Activated CD4-positive, alpha-beta T cell treated with anti-CD3 and anti-CD28 coated beads for 36 hours (primary cell): ENCODE measurements at regions not wholly inside any gene's neighbourhood (a gene's known extent, or its start where the extent isn't known, plus 50 kb on each side); places are given as distances from the start of the nearest gene placed in this dataset.

Experiments used
- ATAC-seq: fragments of 200-7000 bp; cut with Tn5 transposase; one replicate; pipeline ENCODE4 v1.10.0; 2021; ENCODE audit warnings: mild to moderate bottlenecking, moderate library complexity
- CTCF ChIA-PET: fragments of 350-600 bp; sonication (Branson Sonifier 250); formaldehyde crosslinking; loops from one replicate; lab custom pipeline; 2021; ENCODE audit warnings: antibody characterized with exemption; lab: Charles Lee
- POLR2A ChIA-PET: fragments of 350-600 bp; sonication (Branson Sonifier 250); formaldehyde crosslinking; loops from one replicate; lab custom pipeline; 2021; ENCODE audit warnings: antibody characterized with exemption, inconsistent platforms; lab: Charles Lee
- DNase-seq: peaks from one replicate; pipeline ENCODE4 v3.0.0-alpha.2; 2020
- H3K27ac Mint-ChIP-seq: one replicate; pipeline ENCODE4 v1.8.0; 2021; ENCODE audit warnings: mixed read lengths
- H3K27me3 Mint-ChIP-seq: one replicate; pipeline ENCODE4 v1.8.0; 2021; ENCODE audit warnings: mixed read lengths
- H3K36me3 Mint-ChIP-seq: one replicate; pipeline ENCODE4 v1.8.0; 2021; ENCODE audit warnings: low read depth, mixed read lengths
- H3K4me1 Mint-ChIP-seq: one replicate; pipeline ENCODE4 v1.8.0; 2021; ENCODE audit warnings: mixed read lengths
- H3K4me3 Mint-ChIP-seq: one replicate; pipeline ENCODE4 v1.8.0; 2021; ENCODE audit warnings: mild to moderate bottlenecking, moderate library complexity, mixed read lengths
- H3K9me3 Mint-ChIP-seq: one replicate; pipeline ENCODE4 v1.8.0; 2021; ENCODE audit warnings: low read depth, mixed read lengths
- intact Hi-C, 2 experiments: fragments of 100-400 bp; cut with DNase I in 1 of 2; cut with micrococcal nuclease in 1 of 2; formaldehyde crosslinking; loops; one replicate each; pipeline versions ENCODE4 v1.14.2 to v1.15.1; 2022 to 2024; cut with DNase I, micrococcal nuclease

DNA sequence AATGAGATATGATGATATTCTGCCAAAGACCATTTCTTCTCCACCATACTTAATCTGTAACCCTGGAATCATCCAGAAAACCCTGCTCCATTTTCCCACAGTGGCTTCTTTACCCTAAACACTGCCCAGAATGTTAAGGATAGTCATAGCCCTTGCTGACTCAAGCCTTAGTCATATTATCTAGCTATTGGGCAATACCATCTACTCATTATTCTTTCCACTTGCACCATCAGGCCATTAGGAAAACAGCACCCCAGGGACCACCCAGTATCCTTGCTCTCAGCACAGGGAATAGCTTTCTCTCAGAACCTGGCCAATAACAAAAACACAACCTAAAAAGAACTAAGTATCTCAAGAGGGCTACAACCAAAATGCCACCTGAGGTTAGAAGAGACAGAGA is 445.7 kb upstream of the SLC14A2 start:
- no peak overlapping the region for H3K27ac Mint-ChIP-seq
- intact Hi-C loops = no loop called here
- no peaks in the 10 kb centered on the region for H3K9me3 Mint-ChIP-seq
- POLR2A ChIA-PET = no interaction called here
- CTCF ChIA-PET = interaction anchor here (0.6 kb wide), 1 partner anchor 26 kb away, joined by 3 read pairs; no protein-coding TSS in a partner anchor
- ATAC-seq = no peak
- DNase-seq = no peak
- no peaks in the 10 kb centered on the region for H3K36me3 Mint-ChIP-seq
- peaks cover 2% of the 10 kb centered on the region for H3K27me3 Mint-ChIP-seq
- no peaks in the 10 kb centered on the region for H3K4me1 Mint-ChIP-seq
- H3K4me3 Mint-ChIP-seq = no peak overlapping the region

DNA sequence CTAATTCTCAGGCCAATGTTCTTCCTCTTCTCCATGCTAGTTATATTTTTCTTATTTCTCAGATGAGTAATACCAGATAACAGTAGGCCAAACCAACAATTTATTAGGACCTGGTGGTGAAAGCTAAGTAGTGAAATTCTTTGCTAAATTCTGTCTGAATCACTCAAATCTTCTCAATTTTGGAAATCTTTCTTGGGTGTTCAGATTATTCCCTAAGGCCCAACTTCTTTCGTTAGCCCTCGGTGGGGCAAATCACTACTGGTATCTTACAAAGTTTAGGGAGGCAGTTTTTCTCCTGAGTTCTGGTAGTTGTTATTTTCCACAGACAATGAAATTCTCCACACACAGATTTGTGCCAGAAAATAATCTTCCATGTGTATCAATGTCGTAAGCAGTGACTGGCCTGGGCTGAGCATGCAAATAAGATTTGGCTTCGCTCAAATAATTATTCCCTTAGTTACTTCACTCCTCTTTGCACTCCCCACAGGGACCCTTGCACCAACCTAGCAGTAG is 443.5 kb upstream of the SLC14A2 start:
- H3K27ac Mint-ChIP-seq = no peak overlapping the region
- CTCF ChIA-PET = no interaction called here

DNA sequence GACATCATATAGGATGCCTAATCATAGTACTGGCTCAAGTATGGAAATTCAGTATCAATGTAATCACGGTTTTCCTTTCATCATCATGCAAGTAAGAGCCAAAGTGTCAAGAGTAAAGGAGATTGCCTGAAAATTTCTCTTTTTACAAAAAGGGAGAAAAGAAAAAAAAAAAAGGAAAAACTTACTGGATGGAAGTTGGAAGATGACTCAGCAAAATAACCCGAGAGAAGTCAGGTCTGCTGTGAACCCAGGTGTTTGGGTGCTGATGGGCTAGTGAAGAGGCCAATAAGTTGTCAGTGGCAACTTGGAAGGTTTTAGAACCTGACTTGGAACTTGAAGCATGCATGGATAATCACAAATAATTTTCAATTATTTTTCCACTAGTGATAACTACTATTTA is 441.9 kb upstream of the SLC14A2 start:
- H3K4me1 Mint-ChIP-seq = no peaks in the 10 kb centered on the region
- no peak overlapping the region for H3K4me3 Mint-ChIP-seq
- ATAC-seq = no peak
- H3K36me3 Mint-ChIP-seq = no peaks in the 10 kb centered on the region
- no peaks in the 10 kb centered on the region for H3K9me3 Mint-ChIP-seq
- intact Hi-C loops = no loop called here
- ChIA-PET CTCF (no interaction called here), POLR2A (no interaction called here)
- no peak overlapping the region for H3K27ac Mint-ChIP-seq
- DNase-seq = no peak
- peaks cover 9% of the 10 kb centered on the region for H3K27me3 Mint-ChIP-seq

More for the DNA sequence above, 443.5 kb upstream of the SLC14A2 start:
- POLR2A ChIA-PET = no interaction called here
- DNase-seq (no peak), ATAC-seq (no peak)
- no peak overlapping the region for H3K4me3 Mint-ChIP-seq
- H3K9me3 Mint-ChIP-seq = no peaks in the 10 kb centered on the region
- peaks cover 5% of the 10 kb centered on the region for H3K27me3 Mint-ChIP-seq
- intact Hi-C loops = no loop called here
- H3K36me3 Mint-ChIP-seq = no peaks in the 10 kb centered on the region
- H3K4me1 Mint-ChIP-seq = no peaks in the 10 kb centered on the region

DNA sequence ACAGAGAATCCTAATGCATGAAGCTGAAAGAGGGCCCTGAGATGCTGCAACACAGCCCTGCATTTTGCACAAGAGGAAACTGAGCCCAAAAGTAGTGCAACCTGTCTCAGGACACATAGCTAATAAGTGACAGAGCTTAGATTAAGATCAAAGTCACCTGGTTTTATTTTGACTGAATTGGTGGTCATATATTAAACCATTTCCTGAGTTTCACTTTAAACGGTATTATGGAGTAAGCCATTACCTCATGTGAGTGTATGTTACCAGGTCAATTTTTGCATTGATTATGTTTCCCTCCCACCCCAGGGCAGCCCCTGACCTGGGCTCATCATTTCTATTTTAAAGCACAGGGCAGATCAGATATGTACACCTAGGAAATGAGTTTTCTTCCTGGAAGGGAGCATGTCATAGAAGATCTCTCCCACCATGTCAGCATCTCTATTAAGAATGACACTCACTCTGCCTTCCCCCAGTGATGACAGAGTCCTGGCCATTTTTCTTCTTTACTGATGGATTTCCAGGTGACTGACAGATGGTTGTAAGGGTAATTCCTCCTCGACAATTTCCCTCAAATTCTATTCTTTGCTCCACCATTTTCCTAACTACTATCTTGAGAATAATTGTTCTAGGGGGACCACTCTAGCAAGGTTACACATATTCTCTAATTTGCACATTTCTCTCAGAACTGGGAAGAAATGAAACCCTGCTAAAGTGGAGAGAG is 441.3 kb upstream of the SLC14A2 start:
- Mint-ChIP-seq H3K9me3 (no peaks in the 10 kb centered on the region), H3K4me3 (no peak overlapping the region), H3K4me1 (no peaks in the 10 kb centered on the region), H3K27ac (no peak overlapping the region), H3K36me3 (no peaks in the 10 kb centered on the region), H3K27me3 (peaks cover 9% of the 10 kb centered on the region)
- no peak for ATAC-seq
- ChIA-PET POLR2A (no interaction called here), CTCF (no interaction called here)
- no peak for DNase-seq
- intact Hi-C loops = no loop called here

DNA sequence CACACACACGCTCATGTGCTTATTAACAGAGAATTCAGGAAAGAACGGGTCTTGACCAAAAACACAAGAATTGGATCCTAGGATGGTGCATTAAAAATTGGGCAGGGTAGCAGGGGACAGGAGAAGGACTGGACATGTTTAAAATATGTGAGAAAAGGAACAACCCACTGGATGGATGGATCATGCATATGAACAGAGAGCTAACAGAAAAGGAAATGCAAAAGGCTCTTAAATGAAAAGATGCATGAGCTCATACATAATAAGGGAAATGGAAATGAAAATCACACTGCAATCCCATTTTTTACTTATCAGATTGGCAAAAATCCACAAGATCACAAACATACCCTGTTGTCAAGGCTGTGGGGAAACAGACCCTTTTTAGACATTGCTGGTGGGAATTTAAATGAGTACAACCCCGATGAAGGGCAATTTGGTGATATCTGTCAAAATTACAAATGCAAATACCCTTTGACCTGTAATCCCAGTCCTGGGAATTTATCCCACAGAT is 440.6 kb upstream of the SLC14A2 start:
- CTCF ChIA-PET = no interaction called here
- no peaks in the 10 kb centered on the region for H3K9me3 Mint-ChIP-seq

DNA sequence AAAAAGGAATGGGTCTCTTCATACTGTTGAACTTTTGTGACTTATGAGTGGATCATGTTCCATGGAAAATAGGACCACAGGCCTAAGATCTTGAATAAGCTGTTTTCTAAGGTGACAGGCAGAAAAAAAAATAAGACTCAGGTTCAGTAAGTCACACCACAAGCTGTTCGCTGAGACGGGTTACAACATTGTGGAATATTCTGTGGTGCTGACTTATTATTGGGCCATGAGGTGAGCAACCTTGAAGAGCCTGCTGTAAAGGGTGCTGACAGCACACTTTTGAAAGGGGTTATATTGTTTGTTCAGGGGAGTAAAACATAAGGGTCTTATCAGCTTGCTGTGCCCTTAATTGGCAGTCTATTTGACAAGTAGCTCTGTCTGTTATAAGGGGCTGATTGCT is 439.8 kb upstream of the SLC14A2 start:
- ChIA-PET CTCF (interaction anchor here (0.8 kb wide), 1 partner anchor 17 kb away, joined by 3 read pairs; no protein-coding TSS in a partner anchor), POLR2A (no interaction called here)
- no peaks in the 10 kb centered on the region for H3K4me1 Mint-ChIP-seq
- intact Hi-C loops = no loop called here
- no peak for ATAC-seq
- peaks cover 10% of the 10 kb centered on the region for H3K27me3 Mint-ChIP-seq
- no peak overlapping the region for H3K27ac Mint-ChIP-seq
- no peak overlapping the region for H3K4me3 Mint-ChIP-seq
- no peak for DNase-seq
- no peaks in the 10 kb centered on the region for H3K9me3 Mint-ChIP-seq
- H3K36me3 Mint-ChIP-seq = no peaks in the 10 kb centered on the region

More for the DNA sequence above, 440.6 kb upstream of the SLC14A2 start:
- no peak overlapping the region for H3K27ac Mint-ChIP-seq
- POLR2A ChIA-PET = no interaction called here
- ATAC-seq = no peak
- H3K27me3 Mint-ChIP-seq = peaks cover 9% of the 10 kb centered on the region
- H3K36me3 Mint-ChIP-seq = no peaks in the 10 kb centered on the region
- intact Hi-C loops = no loop called here
- H3K4me3 Mint-ChIP-seq = no peak overlapping the region
- no peaks in the 10 kb centered on the region for H3K4me1 Mint-ChIP-seq
- no peak for DNase-seq

DNA sequence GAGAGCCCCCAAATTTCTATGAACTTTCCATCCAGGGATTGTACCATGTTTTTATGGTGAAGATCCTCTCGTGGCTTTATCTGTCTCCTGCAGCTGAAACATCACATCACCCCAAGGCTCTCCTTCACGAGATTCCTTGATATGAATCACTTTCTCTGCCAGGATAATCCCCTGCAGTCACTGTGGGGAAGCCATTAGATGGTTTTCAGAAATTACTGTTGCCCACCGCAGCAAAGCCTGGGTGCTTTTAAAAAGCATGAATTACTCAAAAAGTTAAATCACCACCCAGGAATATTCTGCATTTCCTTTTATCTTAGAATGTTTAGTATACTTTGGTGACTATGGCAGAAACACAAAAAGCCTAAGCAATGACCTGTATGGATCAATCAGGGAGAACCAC is 428.4 kb upstream of the SLC14A2 start:
- DNase-seq (no peak), ATAC-seq (no peak)
- no peaks in the 10 kb centered on the region for H3K36me3 Mint-ChIP-seq
- peaks cover 2% of the 10 kb centered on the region for H3K27me3 Mint-ChIP-seq
- no peak overlapping the region for H3K27ac Mint-ChIP-seq
- H3K4me3 Mint-ChIP-seq = no peak overlapping the region
- H3K4me1 Mint-ChIP-seq = no peaks in the 10 kb centered on the region
- intact Hi-C loops = no loop called here
- ChIA-PET POLR2A (no interaction called here), CTCF (no interaction called here)
- no peaks in the 10 kb centered on the region for H3K9me3 Mint-ChIP-seq

DNA sequence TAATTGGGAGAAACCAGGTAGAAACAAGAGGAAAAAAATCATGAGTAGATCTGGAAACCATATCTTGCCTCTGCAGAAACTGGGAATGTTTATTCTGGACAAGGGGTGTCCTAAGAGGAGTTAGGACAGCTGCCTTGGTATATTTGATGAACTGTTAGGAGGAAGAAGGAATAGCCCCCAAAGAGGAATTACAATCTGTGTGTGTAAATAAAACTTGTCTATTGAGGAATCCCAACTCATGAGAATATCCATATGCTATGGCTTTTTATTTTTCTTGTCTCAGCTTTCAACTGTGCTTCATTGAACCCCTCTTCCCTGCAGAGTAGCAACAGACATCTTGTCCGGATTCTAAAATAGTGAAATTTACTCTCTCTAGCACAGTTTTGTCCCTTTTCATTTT is 423.5 kb upstream of the SLC14A2 start:
- no peak for DNase-seq
- no peaks in the 10 kb centered on the region for H3K36me3 Mint-ChIP-seq
- H3K27ac Mint-ChIP-seq = no peak overlapping the region
- ChIA-PET POLR2A (no interaction called here), CTCF (no interaction called here)
- ATAC-seq = no peak
- intact Hi-C loops = loop anchor here in 1 of 2 experiments (10.0 kb wide), 1 partner anchor 307 kb away; no protein-coding TSS in a partner anchor
- no peak overlapping the region for H3K4me3 Mint-ChIP-seq
- H3K27me3 Mint-ChIP-seq = peaks cover 2% of the 10 kb centered on the region
- no peaks in the 10 kb centered on the region for H3K9me3 Mint-ChIP-seq
- H3K4me1 Mint-ChIP-seq = no peaks in the 10 kb centered on the region

DNA sequence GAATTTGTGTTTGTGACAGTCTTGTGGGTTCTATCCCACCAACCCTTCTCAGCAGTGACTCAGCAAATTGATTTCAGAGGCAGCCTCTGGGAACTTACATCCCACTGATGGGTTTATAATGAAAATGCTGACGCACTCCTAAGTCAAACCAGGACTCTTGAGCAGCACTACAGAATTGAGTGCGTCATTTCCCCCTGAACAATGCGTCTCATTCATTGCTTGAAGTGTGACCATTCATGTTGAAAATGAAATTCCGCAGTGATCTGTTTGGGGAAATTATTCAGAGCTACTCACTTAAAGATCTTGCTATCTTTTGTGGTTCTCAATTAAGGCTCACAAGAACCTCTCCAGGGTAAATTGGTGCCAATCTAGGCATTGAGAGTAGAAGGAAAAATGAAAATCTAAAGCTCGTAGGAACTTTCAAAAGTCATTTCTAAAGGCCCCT is 417.7 kb upstream of the SLC14A2 start:
- ChIA-PET CTCF (interaction anchor here (0.6 to 0.9 kb wide), 2 partner anchors 16 to 781 kb away, joined by 5 to 8 read pairs; no protein-coding TSS in a partner anchor), POLR2A (no interaction called here)
- ATAC-seq (peak; percentile 95), DNase-seq (peak; percentile 47)
- peaks cover 3% of the 10 kb centered on the region for H3K4me1 Mint-ChIP-seq
- H3K4me3 Mint-ChIP-seq = no peak overlapping the region
- H3K27ac Mint-ChIP-seq = no peak overlapping the region
- peaks cover 4% of the 10 kb centered on the region for H3K9me3 Mint-ChIP-seq
- H3K36me3 Mint-ChIP-seq = no peaks in the 10 kb centered on the region
- H3K27me3 Mint-ChIP-seq = peaks cover 14% of the 10 kb centered on the region
- intact Hi-C loops = loop anchor here (5.0 to 10.0 kb wide), 2 partner anchors 305 to 313 kb away; no protein-coding TSS in a partner anchor

DNA sequence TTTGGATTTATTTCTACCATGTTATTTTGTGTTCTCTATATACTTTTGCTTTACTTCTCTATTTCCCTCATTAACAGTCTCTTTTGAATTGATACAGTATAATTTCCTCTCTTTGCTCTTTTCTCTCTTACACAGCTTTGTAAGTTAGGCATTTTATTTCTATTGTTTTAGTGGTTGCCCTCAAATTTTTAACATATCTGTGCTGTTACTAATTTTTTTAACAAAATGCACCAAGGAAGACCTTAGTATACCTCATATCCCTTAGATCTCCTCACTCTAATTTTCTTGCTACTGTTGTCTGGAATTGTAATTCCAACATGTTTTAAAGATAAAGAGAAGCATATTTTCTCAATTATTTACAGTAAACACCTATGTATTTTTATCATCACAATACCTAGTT is 416.8 kb upstream of the SLC14A2 start:
- ATAC-seq (no peak), DNase-seq (no peak)
- Mint-ChIP-seq H3K27ac (no peak overlapping the region), H3K36me3 (no peaks in the 10 kb centered on the region), H3K4me1 (peaks cover 3% of the 10 kb centered on the region), H3K4me3 (no peak overlapping the region), H3K9me3 (peaks cover 4% of the 10 kb centered on the region), H3K27me3 (peaks cover 14% of the 10 kb centered on the region)
- intact Hi-C loops = loop anchor here (5.0 to 10.0 kb wide), 2 partner anchors 306 to 314 kb away; no protein-coding TSS in a partner anchor
- ChIA-PET CTCF (interaction anchor here (0.9 kb wide), 1 partner anchor 15 kb away, joined by 8 read pairs; no protein-coding TSS in a partner anchor), POLR2A (no interaction called here)

DNA sequence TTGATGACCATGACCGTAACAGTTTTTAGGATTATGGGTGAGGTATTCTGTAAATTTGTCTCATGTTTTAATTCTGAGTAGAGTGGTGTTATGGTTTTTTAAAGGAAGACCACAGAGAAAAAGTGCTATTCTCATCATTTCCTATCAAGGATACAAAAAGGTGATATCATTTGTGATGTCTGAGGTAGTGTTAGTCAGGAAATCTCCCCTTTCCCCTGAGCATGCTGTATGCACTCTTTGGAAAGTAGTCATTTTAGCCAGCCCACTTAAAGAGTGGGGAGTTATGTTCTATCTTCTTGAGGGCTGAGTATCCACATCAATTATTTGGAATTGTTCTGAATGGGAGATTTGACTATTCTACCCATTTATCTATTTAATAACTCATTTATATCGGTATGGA is 414.2 kb upstream of the SLC14A2 start:
- CTCF ChIA-PET = interaction anchor here (1.5 kb wide), 1 partner anchor 12 kb away, joined by 3 read pairs; no protein-coding TSS in a partner anchor
- intact Hi-C loops = no loop called here
- ATAC-seq (peak; percentile 8), DNase-seq (no peak)
- Mint-ChIP-seq H3K4me3 (no peak overlapping the region), H3K4me1 (peaks cover 3% of the 10 kb centered on the region), H3K27me3 (peaks cover 12% of the 10 kb centered on the region), H3K9me3 (peaks cover 4% of the 10 kb centered on the region), H3K27ac (no peak overlapping the region), H3K36me3 (no peaks in the 10 kb centered on the region)
- POLR2A ChIA-PET = no interaction called here

DNA sequence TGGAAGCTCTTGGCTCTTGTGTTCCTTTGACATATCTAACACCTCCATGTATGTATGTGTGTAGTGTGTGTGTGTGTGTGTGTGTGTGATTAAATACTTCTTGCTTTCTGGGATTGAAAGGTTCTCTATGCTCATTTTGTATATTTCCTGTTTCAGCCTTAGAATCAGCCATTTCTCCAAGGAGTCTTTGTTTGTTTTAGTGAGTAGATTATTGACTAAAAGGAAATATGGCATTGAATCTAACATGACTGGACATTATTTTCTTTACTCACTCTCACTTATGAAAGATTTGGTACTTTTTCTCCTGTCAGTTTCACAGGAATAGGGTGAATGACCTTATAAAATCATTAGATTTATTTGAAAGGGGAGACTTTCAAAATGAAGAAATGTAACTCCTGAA is 413.8 kb upstream of the SLC14A2 start:
- ChIA-PET POLR2A (no interaction called here), CTCF (interaction anchor here (1.5 kb wide), 1 partner anchor 12 kb away, joined by 3 read pairs; no protein-coding TSS in a partner anchor)
- Mint-ChIP-seq H3K27me3 (peaks cover 12% of the 10 kb centered on the region), H3K36me3 (no peaks in the 10 kb centered on the region), H3K4me3 (no peak overlapping the region), H3K27ac (no peak overlapping the region), H3K9me3 (peaks cover 4% of the 10 kb centered on the region), H3K4me1 (peaks cover 3% of the 10 kb centered on the region)
- no peak for ATAC-seq
- intact Hi-C loops = no loop called here
- DNase-seq = no peak
